ENCODE measurements at regions not wholly inside any gene's neighbourhood (a gene's known extent, or its start where the extent isn't known, plus 50 kb on each side); places are given as distances from the start of the nearest gene placed in this dataset.

- DNase-seq, result no peak
Observed at GRCh38 chr1:112267929-112268328, 128.1 kb upstream of the CTTNBP2NL start.

GRCh38 chr1:112268408-112268807 lies 127.6 kb upstream of the CTTNBP2NL start:
- no peak for DNase-seq

GRCh38 chr1:112271270-112271669 lies 124.7 kb upstream of the CTTNBP2NL start:
- DNase-seq, result no peak

GRCh38 chr1:112272101-112272772 lies 123.8 kb upstream of the CTTNBP2NL start:
- no peak for DNase-seq

- DNase-seq, result no peak
Observed at GRCh38 chr1:112284796-112285195, 111.2 kb upstream of the CTTNBP2NL start.

GRCh38 chr1:112285316-112285715 lies 110.7 kb upstream of the CTTNBP2NL start:
- no peak for DNase-seq

DNA sequence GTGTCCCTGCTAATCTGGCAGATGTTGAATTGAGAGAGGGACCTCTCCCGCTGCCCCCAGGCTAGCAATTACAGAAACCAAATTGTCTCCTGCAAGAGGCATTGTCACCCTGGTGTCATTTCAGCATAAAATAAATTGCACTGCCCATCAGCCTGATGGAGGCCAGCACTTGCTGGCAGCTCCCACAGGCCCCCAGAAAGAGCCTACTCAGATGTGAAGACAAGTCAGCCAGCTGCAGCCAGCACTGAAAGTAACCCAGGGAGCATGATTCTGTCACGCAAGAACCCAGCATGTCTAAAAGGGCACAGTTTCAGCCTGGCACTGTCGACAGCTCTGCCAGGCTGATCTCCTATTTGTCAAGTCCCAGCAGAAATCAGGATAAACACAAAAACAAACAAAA lies 110.3 kb upstream of the CTTNBP2NL start:
- DNase-seq, result no peak

GRCh38 chr1:112296908-112297307 lies 99.1 kb upstream of the CTTNBP2NL start:
- no peak for DNase-seq

DNA sequence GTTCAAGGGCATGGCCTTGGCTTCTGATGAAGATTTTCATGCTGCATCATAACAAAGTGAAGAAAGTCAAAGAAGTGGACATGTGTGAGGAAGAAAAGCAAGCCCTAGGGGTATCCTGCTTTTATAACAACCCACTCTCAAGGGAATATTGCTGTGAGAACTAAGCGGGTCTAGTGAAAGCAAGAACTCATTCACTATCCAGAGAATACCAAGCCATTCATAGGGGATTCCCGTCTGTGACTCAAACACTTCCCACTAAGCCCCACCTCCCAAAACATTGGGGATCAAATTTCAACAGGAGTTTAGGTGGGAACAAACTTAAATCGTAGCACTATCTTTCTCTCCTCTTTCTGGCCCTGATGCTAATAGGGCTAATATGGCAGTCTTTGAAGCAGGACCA lies 98.5 kb upstream of the CTTNBP2NL start:
- no peak for DNase-seq

GRCh38 chr1:112298558-112298957 lies 97.5 kb upstream of the CTTNBP2NL start:
- DNase-seq, result peak in 1 of 2 donors; percentile 24

DNA sequence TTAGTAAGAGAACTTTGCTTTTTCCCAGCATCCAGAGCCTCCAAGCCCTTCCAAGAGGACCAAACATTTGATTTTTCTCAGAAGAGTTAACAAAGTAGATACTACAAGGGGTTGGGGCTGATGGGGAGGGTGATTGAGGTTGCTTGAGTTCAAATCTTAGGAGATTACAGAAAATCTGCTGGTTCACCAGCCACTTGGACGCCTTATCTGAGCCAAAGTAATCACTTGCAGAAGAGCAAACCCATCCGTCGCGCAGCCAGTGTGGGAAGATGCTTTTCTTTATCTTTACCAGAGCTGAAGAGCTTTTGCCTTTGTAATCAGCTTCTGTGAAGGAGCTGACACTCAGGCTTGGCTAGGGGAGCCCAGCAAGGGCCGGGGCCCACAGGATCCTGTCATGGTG lies 91.9 kb upstream of the CTTNBP2NL start:
- DNase-seq, result no peak

- no peak for DNase-seq
Observed at GRCh38 chr1:112304612-112305011, 91.4 kb upstream of the CTTNBP2NL start.

DNA sequence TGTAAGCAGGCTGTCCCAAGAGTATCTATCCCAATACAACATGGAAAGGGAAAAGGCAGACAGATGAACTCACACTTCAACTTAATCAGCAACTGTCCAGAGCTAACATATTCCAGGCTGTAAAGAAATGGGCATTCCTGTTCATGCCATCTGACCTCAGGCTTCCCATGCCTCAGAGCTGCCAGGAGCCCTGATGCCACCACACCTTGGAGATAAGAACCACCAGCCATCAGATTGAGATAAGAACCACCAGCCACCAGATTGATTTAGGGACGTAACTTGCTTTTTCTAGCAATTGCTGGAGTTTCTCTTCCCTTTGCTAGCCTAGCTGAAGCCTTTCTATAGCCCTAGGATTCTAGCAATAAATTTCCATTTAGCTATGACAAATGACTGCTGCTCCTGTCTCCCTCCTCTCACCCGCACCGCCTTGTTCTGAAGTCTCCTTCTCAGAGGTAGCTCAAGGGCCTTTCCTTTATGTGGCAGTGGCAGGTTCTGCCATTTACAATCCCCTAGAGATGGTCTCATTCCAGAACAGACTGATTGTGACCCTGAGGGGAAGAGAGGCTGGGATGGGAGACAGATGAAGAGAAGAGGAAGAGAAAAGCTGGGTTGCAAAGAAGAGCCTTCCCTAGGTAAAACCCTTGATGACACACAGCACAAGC lies 88.0 kb upstream of the CTTNBP2NL start:
- no peak for DNase-seq

- no peak for DNase-seq
Observed at GRCh38 chr1:112308716-112309115, 87.3 kb upstream of the CTTNBP2NL start.

DNA sequence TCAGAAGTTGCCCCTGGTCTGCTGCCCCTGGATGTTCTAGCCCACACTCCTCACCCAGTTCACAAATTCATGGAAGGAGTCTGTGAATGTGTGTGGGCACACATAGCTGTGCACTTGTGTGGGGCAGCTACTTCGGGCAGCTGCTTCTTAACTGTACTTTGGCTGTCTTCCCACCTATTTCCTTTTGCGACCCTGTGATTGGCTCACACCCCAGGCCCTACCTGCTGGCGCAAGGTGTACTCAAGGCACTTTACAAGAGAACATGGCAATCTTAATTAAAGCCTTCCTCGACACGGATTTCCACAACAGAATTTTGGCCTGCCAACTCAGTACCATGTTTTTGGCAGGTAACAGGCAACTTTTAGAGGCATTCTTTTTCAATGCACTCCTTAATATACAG lies 86.5 kb upstream of the CTTNBP2NL start:
- DNase-seq, result no peak

DNA sequence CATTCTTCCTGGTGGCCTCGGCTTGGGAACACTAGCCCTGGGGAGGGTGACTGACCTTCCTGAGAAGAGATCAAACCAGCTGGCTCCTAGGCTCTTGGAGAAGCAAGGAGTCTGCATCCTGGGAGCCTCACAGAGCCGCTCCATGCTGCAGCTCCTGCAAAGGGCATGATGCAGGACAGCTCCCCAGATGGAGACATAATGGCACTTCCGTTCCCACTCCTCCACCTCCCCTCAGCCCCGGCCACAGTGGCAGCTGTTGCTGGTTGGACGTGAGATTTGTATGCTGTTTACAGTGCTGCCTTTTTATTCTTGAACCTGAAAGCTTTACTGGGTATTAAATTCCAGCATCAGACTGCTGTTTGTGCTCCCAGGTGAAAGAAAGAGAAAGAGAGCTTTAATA lies 83.7 kb upstream of the CTTNBP2NL start:
- DNase-seq, result no peak

DNA sequence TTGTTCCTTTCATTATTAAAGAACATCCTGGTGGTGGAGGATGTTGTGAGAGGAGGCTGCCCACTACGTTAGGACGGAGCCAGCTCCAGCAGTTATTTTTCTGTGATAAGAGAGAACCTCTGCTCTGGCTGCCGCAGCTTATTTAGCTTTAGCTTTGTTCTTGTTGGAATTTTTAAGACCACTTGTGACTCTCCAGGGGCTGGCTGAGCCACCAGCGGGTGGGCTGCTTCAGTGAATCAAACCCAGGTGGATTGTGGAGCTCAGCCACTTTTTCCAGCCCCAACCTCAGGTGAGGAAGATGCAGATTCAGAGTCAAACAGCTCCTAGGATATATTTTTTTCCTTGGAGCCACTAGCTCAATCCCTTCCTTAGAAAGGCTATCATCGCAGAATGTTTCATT lies 83.1 kb upstream of the CTTNBP2NL start:
- no peak for DNase-seq

DNA sequence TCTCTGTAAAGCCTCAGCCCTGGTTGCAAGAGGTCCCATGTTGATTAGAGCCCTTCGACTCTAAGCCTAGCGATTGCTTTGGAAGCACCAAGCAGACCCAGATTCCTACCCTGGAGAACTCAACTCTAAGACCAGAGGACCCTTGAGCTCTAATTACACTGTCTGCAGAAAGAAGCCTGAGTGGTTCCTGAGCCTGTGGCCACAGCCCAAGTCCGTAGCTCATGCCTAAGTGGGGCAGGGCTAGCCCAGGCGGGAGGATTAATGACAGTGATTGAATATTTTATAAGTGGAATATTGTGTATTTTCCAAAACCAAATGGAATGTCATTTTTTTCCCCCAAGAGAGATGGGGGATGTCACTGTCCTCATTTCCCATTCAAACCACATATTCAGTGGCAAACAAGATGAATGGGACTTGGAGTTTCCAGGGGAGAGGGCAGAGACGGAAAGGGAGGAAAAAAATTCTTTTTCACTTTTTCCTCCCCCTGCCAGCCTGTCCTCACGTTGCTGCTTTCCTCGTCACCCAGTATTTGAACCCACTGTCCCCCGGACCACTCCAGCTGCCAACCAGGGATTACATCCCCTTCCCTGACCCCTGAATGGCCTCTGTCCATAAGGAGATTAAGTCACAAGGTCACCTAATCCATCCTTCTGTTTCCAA lies 79.6 kb upstream of the CTTNBP2NL start:
- no peak for DNase-seq

GRCh38 chr1:112317140-112317539 lies 78.9 kb upstream of the CTTNBP2NL start:
- no peak for DNase-seq

GRCh38 chr1:112317611-112318062 lies 78.4 kb upstream of the CTTNBP2NL start:
- no peak for DNase-seq

GRCh38 chr1:112318263-112318662 lies 77.8 kb upstream of the CTTNBP2NL start:
- no peak for DNase-seq

DNA sequence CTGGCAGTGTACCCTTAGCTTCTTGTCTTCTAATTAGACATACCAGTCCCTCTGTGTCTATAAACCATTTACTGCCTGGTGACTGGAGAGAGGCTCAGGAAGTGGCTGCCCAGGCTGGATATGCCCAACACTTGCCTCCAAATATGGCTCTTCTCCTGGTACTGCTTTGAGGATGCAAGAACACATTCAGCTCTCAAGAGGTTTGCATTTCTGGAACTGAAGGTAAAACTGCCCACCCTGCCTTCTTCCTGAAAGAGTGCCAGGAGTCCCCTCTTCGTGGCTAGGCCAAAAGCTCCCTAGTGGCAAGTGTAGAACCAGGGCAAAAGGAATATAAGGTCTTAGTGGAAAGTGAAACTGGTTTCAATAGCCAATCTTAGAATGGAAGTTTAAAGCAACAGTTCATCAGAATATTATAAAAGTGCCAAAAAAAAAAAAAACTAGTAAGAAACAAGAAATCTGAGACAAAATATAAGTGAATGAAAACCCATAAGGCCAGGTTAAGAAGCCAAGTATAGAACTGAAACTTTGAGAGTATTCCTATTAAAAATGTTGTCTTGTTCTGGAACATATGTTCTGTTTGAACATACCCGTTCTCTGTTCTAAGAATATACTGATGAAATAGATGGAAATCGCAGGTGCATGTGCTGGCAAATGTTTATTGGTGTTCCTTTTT lies 77.2 kb upstream of the CTTNBP2NL start:
- DNase-seq, result no peak

DNA sequence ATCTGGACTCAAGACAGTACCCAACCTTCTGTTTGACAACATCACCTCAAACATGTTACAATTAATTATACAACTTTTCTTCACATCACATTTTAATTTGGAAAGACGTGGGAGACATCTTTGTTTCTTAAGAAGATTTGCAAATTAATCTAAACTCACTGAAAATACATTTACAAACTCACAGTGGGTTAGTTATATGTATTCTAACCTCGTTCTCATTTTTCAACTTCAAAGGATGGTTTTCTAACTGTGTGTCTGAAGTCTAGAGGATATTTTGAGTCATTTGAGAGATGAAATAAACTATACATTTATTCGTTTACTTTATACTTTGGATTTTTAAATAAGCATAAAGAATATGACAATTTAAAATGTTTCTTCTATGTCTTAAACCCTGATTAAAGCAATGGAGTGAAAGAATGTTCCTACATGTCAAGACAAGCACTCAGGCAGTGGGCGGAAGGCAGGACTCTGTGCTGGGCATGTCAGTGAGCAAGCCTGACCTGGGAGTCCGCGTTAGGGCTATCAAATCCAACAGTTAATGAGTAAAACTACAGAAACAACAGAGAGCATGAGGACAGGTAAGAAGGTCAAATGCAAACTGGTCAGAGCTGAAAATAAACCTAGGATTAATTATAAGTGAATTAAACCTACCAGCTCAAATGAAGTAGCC lies 76.5 kb upstream of the CTTNBP2NL start:
- DNase-seq, result no peak

Data from CD4-positive, alpha-beta T cell treated with Interferon alpha-2 for 1 hour (primary cell).